Stimulated activated CD4-positive, alpha-beta T cell treated with anti-CD3 and anti-CD28 coated beads, TNF-alpha, amount 100 ng/mL, for 24 hours (primary cell): ENCODE measurements at regions not wholly inside any gene's neighbourhood (a gene's known extent, or its start where the extent isn't known, plus 50 kb on each side); places are given as distances from the start of the nearest gene placed in this dataset.
"Not testable (repeated sequence)": the region's sequence is repeated elsewhere in the genome, so short reads cannot be mapped to it uniquely, and the experiment has no call there.

Source experiments
- DNase-seq, 3 experiments: peaks; one replicate each; pipeline ENCODE4 v3.0.0-alpha.2; 2020; ENCODE audit warnings: low read depth in 3 of 3

GRCh38 chr1:67907467-67907866 is 74.2 kb upstream of the GNG12 start:
- DNase-seq: not testable (repeated sequence)

- not testable (repeated sequence) for DNase-seq
Observed at GRCh38 chr1:67906015-67906414, 72.7 kb upstream of the GNG12 start.

- DNase-seq: not testable (repeated sequence)
Observed at GRCh38 chr1:67902546-67903223, 69.4 kb upstream of the GNG12 start.

- DNase-seq: no peak
Observed at GRCh38 chr1:67898033-67898726, 64.9 kb upstream of the GNG12 start.

GRCh38 chr1:67897270-67897949 is 64.1 kb upstream of the GNG12 start:
- DNase-seq: no peak

GRCh38 chr1:67896826-67897225 is 63.6 kb upstream of the GNG12 start:
- no peak for DNase-seq

GRCh38 chr1:67894981-67895735 is 61.9 kb upstream of the GNG12 start:
- DNase-seq: no peak

GRCh38 chr1:67893126-67893495 is 59.8 kb upstream of the GNG12 start:
- DNase-seq: no peak

- no peak for DNase-seq
Observed at GRCh38 chr1:67892476-67893125, 59.3 kb upstream of the GNG12 start.

GRCh38 chr1:67890857-67891256 is 57.6 kb upstream of the GNG12 start:
- no peak for DNase-seq

GRCh38 chr1:67889953-67890567 is 56.8 kb upstream of the GNG12 start:
- peak in 1 of 3 experiments; percentile 3 for DNase-seq

- no peak for DNase-seq
Observed at GRCh38 chr1:67889466-67889865, 56.2 kb upstream of the GNG12 start.

GRCh38 chr1:67888216-67889106 is 55.2 kb upstream of the GNG12 start:
- no peak for DNase-seq

- DNase-seq: no peak
Observed at GRCh38 chr1:67887146-67887545, 53.9 kb upstream of the GNG12 start.

GRCh38 chr1:67886076-67886475 is 52.8 kb upstream of the GNG12 start:
- DNase-seq: no peak

GRCh38 chr1:67883069-67883468 is 49.8 kb upstream of the GNG12 start:
- DNase-seq: no peak
